ENCODE measurements at regions not wholly inside any gene's neighbourhood (a gene's known extent, or its start where the extent isn't known, plus 50 kb on each side); places are given as distances from the start of the nearest gene placed in this dataset.

DNA sequence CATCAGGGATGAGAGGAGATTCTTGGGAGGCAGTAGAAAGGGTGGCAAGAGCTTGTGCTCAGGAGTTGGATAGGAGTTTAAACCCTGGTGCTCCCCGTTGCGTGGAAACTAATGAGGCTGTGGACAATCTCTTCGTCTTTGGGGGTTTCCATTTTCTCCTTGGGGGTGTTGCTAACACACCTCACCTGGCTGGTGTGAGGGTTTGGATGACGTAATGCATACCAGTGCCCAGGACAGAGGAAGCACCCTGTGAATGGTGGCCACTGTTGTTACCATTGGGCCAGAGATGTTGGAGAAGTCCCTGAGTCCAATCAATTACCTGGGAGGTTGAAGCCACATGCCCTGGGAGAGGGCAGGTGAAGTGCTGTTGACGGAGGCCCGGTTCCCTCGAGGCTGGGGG lies 146.5 kb downstream of the URI1 start:
- TF ChIP-seq POLR2A (IDR thresholded peaks at IDR 0.05) (no peak), CTCF (IDR thresholded peaks at IDR 0.05) (no peak)
